B cell (primary cell): ENCODE measurements at regions not wholly inside any gene's neighbourhood (a gene's known extent, or its start where the extent isn't known, plus 50 kb on each side); places are given as distances from the start of the nearest gene placed in this dataset.

Experiments
- EZH2 ChIP-seq: IDR thresholded peaks from 2 replicates; pipeline ENCODE4 v1.6.1; 2012; ENCODE audit warnings: borderline replicate concordance, low read depth, mild to moderate bottlenecking, moderate library complexity, low read length; ENCODE audit not compliant: insufficient read depth, poor library complexity, severe bottlenecking
- TF ChIP-seq, protein P1 (sequence below): fragments of 200-600 bp; IDR thresholded peaks from one replicate; pipeline ENCODE4 v1.8.0; 2022; ENCODE audit warnings: antibody characterized with exemption, mild to moderate bottlenecking

DNA sequence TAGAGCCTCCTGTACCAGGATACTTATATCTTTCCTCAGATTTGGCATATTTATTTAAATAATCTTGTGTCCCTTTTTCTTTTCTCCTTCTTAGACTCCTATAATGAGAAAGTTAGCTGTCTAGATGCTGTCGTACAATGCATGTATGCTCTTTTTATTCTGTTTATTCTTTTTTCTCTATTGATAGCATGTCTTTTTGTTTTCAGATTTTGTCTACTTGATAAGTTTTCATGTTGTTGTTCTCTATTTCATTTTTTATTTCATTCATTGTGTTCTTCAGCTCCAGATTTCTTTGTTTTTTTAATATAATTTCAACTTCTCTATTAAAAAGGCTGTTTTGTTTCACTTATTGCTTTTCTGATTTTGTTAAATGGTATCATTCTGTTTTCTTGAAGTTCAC lies 674.3 kb upstream of the POU3F3 start:
- TF ChIP-seq, protein P1, sequence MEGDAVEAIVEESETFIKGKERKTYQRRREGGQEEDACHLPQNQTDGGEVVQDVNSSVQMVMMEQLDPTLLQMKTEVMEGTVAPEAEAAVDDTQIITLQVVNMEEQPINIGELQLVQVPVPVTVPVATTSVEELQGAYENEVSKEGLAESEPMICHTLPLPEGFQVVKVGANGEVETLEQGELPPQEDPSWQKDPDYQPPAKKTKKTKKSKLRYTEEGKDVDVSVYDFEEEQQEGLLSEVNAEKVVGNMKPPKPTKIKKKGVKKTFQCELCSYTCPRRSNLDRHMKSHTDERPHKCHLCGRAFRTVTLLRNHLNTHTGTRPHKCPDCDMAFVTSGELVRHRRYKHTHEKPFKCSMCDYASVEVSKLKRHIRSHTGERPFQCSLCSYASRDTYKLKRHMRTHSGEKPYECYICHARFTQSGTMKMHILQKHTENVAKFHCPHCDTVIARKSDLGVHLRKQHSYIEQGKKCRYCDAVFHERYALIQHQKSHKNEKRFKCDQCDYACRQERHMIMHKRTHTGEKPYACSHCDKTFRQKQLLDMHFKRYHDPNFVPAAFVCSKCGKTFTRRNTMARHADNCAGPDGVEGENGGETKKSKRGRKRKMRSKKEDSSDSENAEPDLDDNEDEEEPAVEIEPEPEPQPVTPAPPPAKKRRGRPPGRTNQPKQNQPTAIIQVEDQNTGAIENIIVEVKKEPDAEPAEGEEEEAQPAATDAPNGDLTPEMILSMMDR: no peak
- no peak for TF ChIP-seq EZH2
